Uterus (tissue), 2 donors: ENCODE measurements at regions not wholly inside any gene's neighbourhood (a gene's known extent, or its start where the extent isn't known, plus 50 kb on each side); places are given as distances from the start of the nearest gene placed in this dataset.

Source experiments
- POLR2A ChIP-seq, 2 donors: fragments of 450-650 bp; IDR thresholded peaks; one replicate each; pipeline ENCODE4 v1.6.1; 2016; ENCODE audit warnings: antibody characterized with exemption in 2 of 2, mild to moderate bottlenecking in 1 of 2, moderate library complexity in 1 of 2
- TF ChIP-seq, protein P1 (sequence below), 4 experiments: fragments of 200-600 bp in 2 of 4; fragments of 450-650 bp in 2 of 4; sonication (generic) in 2 of 4; IDR thresholded peaks; one replicate each; pipeline ENCODE4 v1.5.1; 2016 to 2019; ENCODE audit warnings: antibody characterized with exemption in 4 of 4, mild to moderate bottlenecking in 2 of 4, moderate library complexity in 1 of 4

DNA sequence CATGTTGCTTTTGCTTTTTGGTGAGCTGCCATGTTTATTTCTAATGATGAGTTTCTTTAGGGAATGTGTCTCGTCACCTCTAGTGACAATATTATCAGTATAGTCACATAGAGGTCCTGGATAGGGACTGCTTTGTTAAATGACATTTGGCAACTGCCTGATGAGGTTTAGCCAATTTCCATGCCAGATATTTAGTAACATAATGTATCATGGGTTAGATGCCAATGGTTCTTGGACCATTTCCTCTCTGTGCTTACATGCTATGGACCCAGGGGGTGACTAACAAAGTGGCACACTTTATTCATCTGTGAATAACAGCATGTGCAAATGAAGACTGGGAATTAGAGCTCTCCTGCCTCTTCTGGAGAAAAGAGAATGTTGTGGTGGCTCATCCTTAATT, 56.2 kb upstream of the RAB27B start:
- TF ChIP-seq, protein P1, sequence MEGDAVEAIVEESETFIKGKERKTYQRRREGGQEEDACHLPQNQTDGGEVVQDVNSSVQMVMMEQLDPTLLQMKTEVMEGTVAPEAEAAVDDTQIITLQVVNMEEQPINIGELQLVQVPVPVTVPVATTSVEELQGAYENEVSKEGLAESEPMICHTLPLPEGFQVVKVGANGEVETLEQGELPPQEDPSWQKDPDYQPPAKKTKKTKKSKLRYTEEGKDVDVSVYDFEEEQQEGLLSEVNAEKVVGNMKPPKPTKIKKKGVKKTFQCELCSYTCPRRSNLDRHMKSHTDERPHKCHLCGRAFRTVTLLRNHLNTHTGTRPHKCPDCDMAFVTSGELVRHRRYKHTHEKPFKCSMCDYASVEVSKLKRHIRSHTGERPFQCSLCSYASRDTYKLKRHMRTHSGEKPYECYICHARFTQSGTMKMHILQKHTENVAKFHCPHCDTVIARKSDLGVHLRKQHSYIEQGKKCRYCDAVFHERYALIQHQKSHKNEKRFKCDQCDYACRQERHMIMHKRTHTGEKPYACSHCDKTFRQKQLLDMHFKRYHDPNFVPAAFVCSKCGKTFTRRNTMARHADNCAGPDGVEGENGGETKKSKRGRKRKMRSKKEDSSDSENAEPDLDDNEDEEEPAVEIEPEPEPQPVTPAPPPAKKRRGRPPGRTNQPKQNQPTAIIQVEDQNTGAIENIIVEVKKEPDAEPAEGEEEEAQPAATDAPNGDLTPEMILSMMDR (IDR thresholded peaks at IDR 0.05), result no peak
- TF ChIP-seq POLR2A (IDR thresholded peaks at IDR 0.05), result no peak
